Posterior cingulate gyrus (tissue), 11 donors: ENCODE measurements at regions not wholly inside any gene's neighbourhood (a gene's known extent, or its start where the extent isn't known, plus 50 kb on each side); places are given as distances from the start of the nearest gene placed in this dataset.

Experiments used
- DNase-seq, 10 donors: peaks; one replicate each; pipeline versions ENCODE4 v3.0.0 to v3.0.0-alpha.2; 2020 to 2021; ENCODE audit warnings: mixed read lengths in 3 of 10
- intact Hi-C: fragments of 100-400 bp; cut with DNase I; formaldehyde crosslinking; loops from one replicate; pipeline ENCODE4 v1.15.1; 2023

DNA sequence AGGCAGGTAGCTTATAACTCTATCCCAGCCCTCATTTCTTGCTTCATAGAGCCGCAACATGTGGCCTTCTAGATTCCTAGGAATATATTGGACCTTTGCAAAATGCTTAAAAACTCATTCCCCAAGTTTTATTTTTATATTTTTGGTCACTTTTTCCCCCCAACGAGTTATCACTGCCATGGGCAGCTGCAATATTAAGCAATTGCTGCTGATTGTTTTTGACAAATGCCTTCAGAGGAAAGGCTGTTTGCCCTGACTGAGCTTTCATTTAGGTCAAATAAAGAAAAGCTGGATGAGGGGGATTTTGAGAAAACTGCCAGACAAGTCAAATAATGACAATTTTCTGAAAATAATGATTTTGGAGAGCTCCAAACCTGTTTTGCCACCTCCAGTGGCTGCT, 976.9 kb upstream of the MBL2 start:
- intact Hi-C loops: no loop called here

GRCh38 chr10:53748319-53748718, 975.7 kb upstream of the MBL2 start:
- DNase-seq: no peak
- intact Hi-C loops: no loop called here

More for the DNA sequence above, 976.9 kb upstream of the MBL2 start:
- DNase-seq: no peak

- intact Hi-C loops: no loop called here
- no peak for DNase-seq
Measured at GRCh38 chr10:53744746-53745145, 972.2 kb upstream of the MBL2 start.

- DNase-seq: peak in 1 of 10 donors; percentile 60
- intact Hi-C loops: no loop called here
Measured at GRCh38 chr10:53744176-53744575, 971.6 kb upstream of the MBL2 start.

- intact Hi-C loops: no loop called here
- DNase-seq: no peak
Measured at GRCh38 chr10:53737132-53737531, 964.5 kb upstream of the MBL2 start.

DNA sequence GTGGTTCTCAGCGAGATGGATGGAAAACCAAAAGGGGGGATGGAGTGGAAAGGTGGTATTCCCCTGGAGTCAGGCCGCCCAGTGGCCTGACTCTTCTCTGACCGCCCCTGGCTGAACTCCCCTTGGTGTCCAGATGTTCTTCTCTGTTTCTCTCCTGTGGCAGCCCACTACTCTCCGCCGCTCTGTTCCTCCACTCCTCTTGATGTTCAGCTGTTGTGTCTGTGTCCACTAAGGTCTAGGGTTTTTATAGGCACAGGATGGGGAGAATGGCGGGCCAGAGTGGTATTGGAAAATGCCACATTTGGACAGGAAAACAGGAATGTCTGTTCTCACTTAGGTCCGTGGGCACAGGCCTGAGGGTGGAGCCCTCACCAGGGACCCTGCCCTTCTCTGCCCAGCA, 954.3 kb upstream of the MBL2 start:
- peak in 1 of 10 donors; percentile 53 for DNase-seq
- intact Hi-C loops: no loop called here

GRCh38 chr10:53724581-53724980, 952.0 kb upstream of the MBL2 start:
- intact Hi-C loops: no loop called here

DNA sequence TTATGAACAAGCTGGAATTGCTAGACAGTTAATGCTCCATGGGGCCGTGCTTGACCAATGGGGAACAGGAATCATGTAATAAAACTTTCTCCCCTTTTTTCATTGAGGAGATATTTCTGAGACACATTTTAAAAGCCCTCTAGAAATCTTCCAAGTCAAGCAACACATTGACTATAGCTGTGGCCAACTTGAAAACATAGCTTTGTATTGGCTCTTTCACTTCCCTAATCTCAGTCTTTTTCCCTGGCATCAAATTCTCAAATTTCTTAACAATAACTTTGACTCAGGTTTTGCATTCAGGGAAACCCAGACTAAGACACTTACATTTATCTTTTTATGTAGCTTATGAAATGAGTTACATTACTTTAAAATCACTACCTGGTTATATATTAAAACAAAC, 947.1 kb upstream of the MBL2 start:
- no peak for DNase-seq
- intact Hi-C loops: no loop called here

More at GRCh38 chr10:53724581-53724980, 952.0 kb upstream of the MBL2 start:
- no peak for DNase-seq

- no peak for DNase-seq
- intact Hi-C loops: no loop called here
Measured at GRCh38 chr10:53716156-53716555, 943.6 kb upstream of the MBL2 start.

- intact Hi-C loops: no loop called here
- no peak for DNase-seq
Measured at GRCh38 chr10:53713431-53713830, 940.8 kb upstream of the MBL2 start.

- intact Hi-C loops: no loop called here
- peak in 1 of 10 donors; percentile 21 for DNase-seq
Measured at GRCh38 chr10:53702489-53702888, 929.9 kb upstream of the MBL2 start.

DNA sequence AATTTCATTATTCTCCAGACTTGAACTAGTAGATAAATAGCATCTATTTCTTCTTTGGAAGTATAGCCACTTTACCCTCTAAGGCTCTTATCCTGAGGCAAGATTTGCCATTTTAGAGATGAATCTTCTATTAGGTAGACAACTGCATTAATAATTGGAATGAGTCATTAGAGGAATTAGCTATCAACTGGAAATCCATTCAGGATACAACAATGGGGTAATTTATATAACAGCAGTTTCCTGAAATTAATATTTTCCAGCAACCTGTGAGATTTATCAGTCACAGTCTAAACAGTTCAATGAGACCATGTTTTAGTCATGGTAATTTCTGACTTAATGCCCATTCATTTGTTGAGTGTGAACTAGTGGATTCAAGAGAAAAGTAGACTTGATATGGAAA, 928.6 kb upstream of the MBL2 start:
- no peak for DNase-seq
- intact Hi-C loops: no loop called here

- DNase-seq: no peak
- intact Hi-C loops: no loop called here
Measured at GRCh38 chr10:53700278-53700677, 927.7 kb upstream of the MBL2 start.

DNA sequence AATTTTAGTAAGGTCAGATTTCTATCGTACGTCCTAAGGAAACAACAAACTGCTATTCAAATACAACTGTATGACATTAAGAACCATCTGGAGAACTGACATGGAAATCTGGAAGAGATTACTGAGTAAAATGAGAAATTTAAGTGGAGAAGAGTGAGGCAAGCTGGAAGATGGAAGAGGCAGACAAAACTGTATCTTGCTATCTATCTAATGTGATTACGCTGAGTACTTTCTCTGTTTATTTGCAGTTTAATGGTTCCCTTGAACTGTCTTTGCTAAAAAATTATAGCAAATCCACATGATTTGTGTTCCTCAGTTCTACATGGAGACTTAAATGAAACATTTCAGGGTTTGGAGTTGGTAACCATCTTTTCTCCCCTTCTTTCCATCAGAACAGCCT, 927.1 kb upstream of the MBL2 start:
- intact Hi-C loops: no loop called here

DNA sequence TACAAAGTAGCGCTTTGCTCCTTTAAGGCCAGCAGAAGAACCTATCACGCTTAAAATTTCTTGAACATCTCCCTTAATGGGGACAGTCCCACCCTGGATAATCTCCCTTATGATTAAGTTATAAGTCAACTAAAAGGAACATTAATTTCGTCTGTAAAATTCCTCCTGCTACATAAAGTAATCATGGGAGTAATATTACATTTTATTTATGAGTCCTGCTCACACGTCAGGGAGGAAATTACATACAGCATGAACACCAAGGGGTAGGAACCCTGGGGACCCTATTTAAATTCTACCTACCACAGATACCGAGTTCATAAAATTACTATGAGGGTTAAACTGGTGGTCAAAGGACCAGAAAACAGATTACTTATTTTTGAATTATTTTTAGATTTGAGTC, 926.6 kb upstream of the MBL2 start:
- no peak for DNase-seq
- intact Hi-C loops: no loop called here

More for the DNA sequence above, 927.1 kb upstream of the MBL2 start:
- DNase-seq: no peak

- DNase-seq: no peak
- intact Hi-C loops: no loop called here
Measured at GRCh38 chr10:53697038-53697437, 924.5 kb upstream of the MBL2 start.

GRCh38 chr10:53690524-53691240, 918.1 kb upstream of the MBL2 start:
- intact Hi-C loops: no loop called here
- no peak for DNase-seq

DNA sequence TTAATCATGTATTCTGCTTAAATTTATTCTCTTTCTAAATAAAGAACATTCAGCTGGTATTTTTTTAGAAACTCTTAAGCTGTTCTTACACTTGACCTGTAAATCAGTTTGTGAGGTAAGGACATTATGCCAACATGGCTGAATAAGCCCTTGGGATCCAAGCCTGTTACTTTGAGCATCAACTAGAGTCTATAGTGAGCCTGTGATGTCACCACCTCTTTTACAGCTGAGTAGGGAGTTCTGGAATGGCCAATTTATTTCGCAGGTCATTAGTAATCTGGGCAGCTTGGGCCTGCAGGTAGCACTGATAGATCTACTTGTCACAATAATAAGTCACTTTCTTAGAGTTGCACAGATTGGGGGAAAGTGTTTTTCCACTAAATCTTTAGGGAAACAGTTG, 915.2 kb upstream of the MBL2 start:
- DNase-seq: no peak
- intact Hi-C loops: no loop called here

- intact Hi-C loops: no loop called here
- DNase-seq: no peak
Measured at GRCh38 chr10:53682885-53683284, 910.3 kb upstream of the MBL2 start.

DNA sequence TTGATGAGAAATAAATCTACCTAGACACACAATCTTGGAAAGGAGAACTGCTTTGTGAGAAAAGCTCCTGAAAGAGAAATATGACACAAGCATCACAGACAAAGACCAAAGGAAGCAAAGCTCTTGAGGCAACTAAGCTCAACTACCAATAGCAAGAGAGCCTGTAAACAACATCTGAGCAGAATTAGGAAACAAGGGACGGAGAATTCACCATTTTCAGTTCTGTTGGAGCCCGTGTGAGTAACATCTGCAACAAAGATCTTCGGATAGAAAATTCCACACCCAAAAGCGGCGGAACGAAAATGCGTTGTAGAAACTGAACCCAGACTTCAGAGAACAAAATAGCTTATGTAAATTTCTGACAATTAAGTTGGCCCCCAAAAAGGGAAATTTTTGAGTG, 909.9 kb upstream of the MBL2 start:
- no peak for DNase-seq
- intact Hi-C loops: no loop called here

DNA sequence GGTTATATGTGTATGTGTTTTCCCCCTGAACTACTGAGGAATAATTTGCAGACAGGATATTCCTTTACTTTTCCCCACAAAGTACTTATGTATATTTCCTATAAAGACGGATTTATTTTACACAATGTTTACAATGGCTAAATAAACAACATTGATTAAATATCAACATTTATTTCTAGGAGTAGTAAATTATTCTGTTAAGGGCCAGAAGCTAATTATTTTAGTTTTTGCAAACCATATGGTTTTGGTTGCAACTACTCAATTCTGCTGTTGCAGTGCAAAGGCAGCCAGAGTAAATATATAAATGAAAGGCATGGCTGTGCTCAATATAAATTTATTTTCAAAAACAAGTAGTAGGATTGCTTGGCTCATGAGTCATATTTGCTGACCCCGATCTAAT, 907.1 kb upstream of the MBL2 start:
- intact Hi-C loops: no loop called here

DNA sequence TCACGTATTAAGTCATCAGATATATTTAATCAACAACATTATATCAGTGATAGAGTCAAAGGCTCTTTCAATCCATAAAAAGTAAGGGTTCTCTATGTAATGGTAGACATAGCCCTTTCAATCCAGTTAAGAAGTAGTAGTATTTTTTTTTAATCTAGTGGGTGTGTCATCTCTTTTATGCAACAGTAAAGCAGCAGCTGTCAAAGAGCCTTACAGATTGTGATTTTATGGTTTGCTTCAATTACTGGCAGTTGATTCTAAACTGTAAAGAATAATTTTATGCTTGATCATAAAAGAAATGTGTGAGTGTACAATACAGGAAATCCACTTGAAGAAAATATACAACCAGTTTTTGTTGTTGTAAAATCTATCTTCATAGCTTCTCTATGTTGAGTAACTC, 902.6 kb upstream of the MBL2 start:
- intact Hi-C loops: no loop called here
- no peak for DNase-seq

More for the DNA sequence above, 907.1 kb upstream of the MBL2 start:
- DNase-seq: no peak

DNA sequence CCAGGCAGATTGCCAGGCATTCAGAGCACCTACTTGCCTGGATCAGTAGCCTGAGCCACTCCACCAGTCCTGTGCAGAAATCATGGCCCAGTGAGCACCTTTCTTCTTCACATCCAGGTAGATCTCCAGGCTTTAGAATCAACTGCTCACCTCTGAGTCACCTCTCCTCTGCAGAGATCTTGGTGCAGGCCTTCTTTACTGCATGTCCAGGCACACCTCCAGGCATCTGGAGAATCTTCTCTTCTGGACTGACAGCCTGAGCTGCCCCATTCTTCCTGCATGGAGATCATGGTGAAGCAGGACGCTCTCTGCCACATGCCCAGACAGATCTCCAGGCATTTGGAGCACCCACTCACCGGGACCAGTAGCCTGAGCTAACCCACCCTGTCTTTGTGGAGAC, 894.5 kb upstream of the MBL2 start:
- intact Hi-C loops: no loop called here
- DNase-seq: no peak
